Caco-2 (cell line): ENCODE measurements at regions not wholly inside any gene's neighbourhood (a gene's known extent, or its start where the extent isn't known, plus 50 kb on each side); places are given as distances from the start of the nearest gene placed in this dataset.

ENCODE experiments used
- BruUV-seq: library from RNA; stranded (reverse); fragments of 400-500 nt; replicated peaks from 2 replicates; lab custom pipeline; 2021; lab: Mats Ljungman, UMichigan
- CTCF ChIA-PET: fragments of 300-600 bp; sonication (Branson Sonifier 250); formaldehyde crosslinking; loops from one replicate; lab custom pipeline; 2022; ENCODE audit warnings: antibody characterized with exemption; lab: Charles Lee
- POLR2A ChIA-PET: fragments of 300-600 bp; sonication (Branson Sonifier 250); formaldehyde crosslinking; loops from one replicate; lab custom pipeline; 2022; ENCODE audit warnings: antibody characterized with exemption; lab: Charles Lee
- DNase-seq, 2 experiments: peaks; one replicate each; pipeline versions ENCODE4 v3.0.0 to v3.0.0-alpha.2; 2020 to 2022
- H3K27me3 ChIP-seq: replicated peaks from 2 replicates; pipeline ENCODE4 v1.6.0; 2011; ENCODE audit warnings: low read length; ENCODE audit not compliant: control insufficient read depth, insufficient read depth
- H3K36me3 ChIP-seq: 2 replicates; pipeline ENCODE4 v1.5.1; 2011; ENCODE audit warnings: low read length; ENCODE audit not compliant: control insufficient read depth, insufficient read depth
- H3K4me1 ChIP-seq: fragments of 250-450 bp; sonication (Bioruptor Pico); 2 replicates; pipeline ENCODE4 v1.5.1; 2020; ENCODE audit warnings: mild to moderate bottlenecking
- H3K4me3 ChIP-seq: 2 replicates; pipeline ENCODE4 v1.5.1; 2011; ENCODE audit warnings: low read depth, mild to moderate bottlenecking, control low read depth, low read length
- H3K9me3 ChIP-seq: fragments of 250-450 bp; sonication (Bioruptor Pico); 2 replicates; pipeline ENCODE4 v1.5.1; 2020; ENCODE audit warnings: mild to moderate bottlenecking, moderate library complexity
- H3K27ac Mint-ChIP-seq: one replicate; pipeline ENCODE4 v1.8.0; 2022; ENCODE audit warnings: mixed read lengths; ENCODE audit not compliant: unreplicated experiment
- H3K27me3 Mint-ChIP-seq: one replicate; pipeline ENCODE4 v1.8.0; 2022; ENCODE audit warnings: mixed read lengths; ENCODE audit not compliant: insufficient read depth, unreplicated experiment
- H3K36me3 Mint-ChIP-seq: one replicate; pipeline ENCODE4 v1.8.0; 2022; ENCODE audit warnings: mild to moderate bottlenecking, mixed read lengths; ENCODE audit not compliant: insufficient read depth, unreplicated experiment
- H3K4me1 Mint-ChIP-seq: one replicate; pipeline ENCODE4 v1.8.0; 2022; ENCODE audit warnings: low read depth, mixed read lengths; ENCODE audit not compliant: unreplicated experiment
- H3K4me3 Mint-ChIP-seq: one replicate; pipeline ENCODE4 v1.8.0; 2022; ENCODE audit warnings: mild to moderate bottlenecking, moderate library complexity, mixed read lengths; ENCODE audit not compliant: unreplicated experiment
- H3K9me3 Mint-ChIP-seq: one replicate; pipeline ENCODE4 v1.8.0; 2022; ENCODE audit warnings: mixed read lengths; ENCODE audit not compliant: unreplicated experiment
- CTCF ChIP-seq, 2 experiments: fragments of 200-600 bp in 1 of 2; IDR thresholded peaks; 1 replicate in 1 of 2; 2 replicates in 1 of 2; pipeline versions ENCODE4 v1.5.1 to v1.8.0; 2011 to 2022; ENCODE audit warnings: antibody characterized with exemption in 1 of 2, control low read depth in 1 of 2, inconsistent platforms in 1 of 2, low read depth in 1 of 2, low read length in 1 of 2, mild to moderate bottlenecking in 1 of 2, moderate library complexity in 1 of 2; ENCODE audit not compliant: insufficient read depth in 1 of 2, severe bottlenecking in 1 of 2, unreplicated experiment in 1 of 2
- intact Hi-C: fragments of 100-400 bp; cut with micrococcal nuclease; formaldehyde crosslinking; loops from one replicate; pipeline ENCODE4 v1.10.0; 2022; ENCODE audit not compliant: unreplicated experiment

- Histone ChIP-seq H3K4me3 (no peak overlapping the region), H3K9me3 (no peaks in the 10 kb centered on the region), H3K36me3 (no peaks in the 10 kb centered on the region), H3K27me3 (no peaks in the 10 kb centered on the region), H3K4me1 (no peaks in the 10 kb centered on the region)
- H3K27me3 Mint-ChIP-seq = peaks cover 5% of the 10 kb centered on the region
- ChIA-PET POLR2A (no interaction called here), CTCF (interaction anchor here (0.6 to 1.8 kb wide), 6 partner anchors 20 to 841 kb away, joined by 3 to 17 read pairs (median 4); no protein-coding TSS in a partner anchor)
- no TSS peak for BruUV-seq
- peak; percentile 74 to 77 for TF ChIP-seq CTCF (IDR thresholded peaks at IDR 0.05; ENCODE audit: insufficient read depth in 1 of 2, low read depth in 1 of 2, low read length in 1 of 2, severe bottlenecking in 1 of 2, unreplicated experiment in 1 of 2)
- no peak overlapping the region for H3K27ac Mint-ChIP-seq
- DNase-seq = peak; percentile 47 to 65
- H3K36me3 Mint-ChIP-seq = no peaks in the 10 kb centered on the region
- no peak overlapping the region for H3K4me3 Mint-ChIP-seq
- intact Hi-C loops = loop anchor here (1.0 to 2.0 kb wide), 6 partner anchors 102 to 846 kb away; no protein-coding TSS in a partner anchor
- H3K9me3 Mint-ChIP-seq = no peaks in the 10 kb centered on the region
- no peaks in the 10 kb centered on the region for H3K4me1 Mint-ChIP-seq
These were observed 319.5 kb upstream of the OBI1 start for GRCh38 chr13:78978381-78978998.

GRCh38 chr13:78977311-78977710, 318.4 kb upstream of the OBI1 start:
- H3K36me3 Mint-ChIP-seq = no peaks in the 10 kb centered on the region
- Histone ChIP-seq H3K9me3 (no peaks in the 10 kb centered on the region; the same call in 1 of the 2 replicates), H3K27me3 (no peaks in the 10 kb centered on the region), H3K4me1 (no peaks in the 10 kb centered on the region), H3K36me3 (no peaks in the 10 kb centered on the region), H3K4me3 (no peak overlapping the region)
- H3K4me1 Mint-ChIP-seq = no peaks in the 10 kb centered on the region
- H3K4me3 Mint-ChIP-seq = no peak overlapping the region
- ChIA-PET CTCF (interaction anchor here (0.6 kb wide), 1 partner anchor 768 kb away, joined by 3 read pairs; no protein-coding TSS in a partner anchor), POLR2A (no interaction called here)
- no peak overlapping the region for H3K27ac Mint-ChIP-seq
- no peak for TF ChIP-seq CTCF (IDR thresholded peaks at IDR 0.05; ENCODE audit: insufficient read depth in 1 of 2, low read depth in 1 of 2, low read length in 1 of 2, severe bottlenecking in 1 of 2, unreplicated experiment in 1 of 2)
- BruUV-seq = no TSS peak
- H3K27me3 Mint-ChIP-seq = peaks cover 8% of the 10 kb centered on the region
- intact Hi-C loops = no loop called here
- no peaks in the 10 kb centered on the region for H3K9me3 Mint-ChIP-seq
- no peak for DNase-seq

GRCh38 chr13:78976696-78977095, 317.7 kb upstream of the OBI1 start:
- TF ChIP-seq CTCF (IDR thresholded peaks at IDR 0.05; ENCODE audit: insufficient read depth in 1 of 2, low read depth in 1 of 2, low read length in 1 of 2, severe bottlenecking in 1 of 2, unreplicated experiment in 1 of 2) = no peak
- BruUV-seq = no TSS peak
- Mint-ChIP-seq H3K4me3 (no peak overlapping the region), H3K9me3 (no peaks in the 10 kb centered on the region), H3K27me3 (peaks cover 8% of the 10 kb centered on the region), H3K36me3 (no peaks in the 10 kb centered on the region), H3K4me1 (no peaks in the 10 kb centered on the region), H3K27ac (no peak overlapping the region)
- Histone ChIP-seq H3K36me3 (no peaks in the 10 kb centered on the region), H3K27me3 (no peaks in the 10 kb centered on the region), H3K4me3 (no peak overlapping the region), H3K4me1 (no peaks in the 10 kb centered on the region), H3K9me3 (no peaks in the 10 kb centered on the region; the same call in 1 of the 2 replicates)
- intact Hi-C loops = no loop called here
- ChIA-PET CTCF (interaction anchor here (0.6 kb wide), 1 partner anchor 371 kb away, joined by 4 read pairs; no protein-coding TSS in a partner anchor), POLR2A (no interaction called here)
- DNase-seq = no peak
